ENCODE measurements at regions not wholly inside any gene's neighbourhood (a gene's known extent, or its start where the extent isn't known, plus 50 kb on each side); places are given as distances from the start of the nearest gene placed in this dataset.
A peak's percentile ranks its signal among the peaks of the same experiment; 100 is the strongest.

GRCh38 chr5:96329886-96330529 lies 103.0 kb downstream of the PCSK1 start:
- in situ Hi-C loops (cut with HindIII; ENCODE audit: low sequenced_read_pairs): loop anchor here (10.0 to 25.0 kb wide), 2 partner anchors 357 to 375 kb away; no protein-coding TSS in a partner anchor
- no peak for DNase-seq (ENCODE audit: low read depth)
- no peak overlapping the region for H3K4me3 ChIP-seq (ENCODE audit: low read depth, low read length)
- no peak for TF ChIP-seq CTCF (IDR thresholded peaks at IDR 0.05; ENCODE audit: low read depth, low read length, missing control alignments)

GRCh38 chr5:96329289-96329688 lies 103.8 kb downstream of the PCSK1 start:
- DNase-seq (ENCODE audit: low read depth): no peak
- no peak overlapping the region for H3K4me3 ChIP-seq (ENCODE audit: low read depth, low read length)
- in situ Hi-C loops (cut with HindIII; ENCODE audit: low sequenced_read_pairs): loop anchor here (25.0 kb wide), 1 partner anchor 358 kb away; no protein-coding TSS in a partner anchor
- TF ChIP-seq CTCF (IDR thresholded peaks at IDR 0.05; ENCODE audit: low read depth, low read length, missing control alignments): no peak

DNA sequence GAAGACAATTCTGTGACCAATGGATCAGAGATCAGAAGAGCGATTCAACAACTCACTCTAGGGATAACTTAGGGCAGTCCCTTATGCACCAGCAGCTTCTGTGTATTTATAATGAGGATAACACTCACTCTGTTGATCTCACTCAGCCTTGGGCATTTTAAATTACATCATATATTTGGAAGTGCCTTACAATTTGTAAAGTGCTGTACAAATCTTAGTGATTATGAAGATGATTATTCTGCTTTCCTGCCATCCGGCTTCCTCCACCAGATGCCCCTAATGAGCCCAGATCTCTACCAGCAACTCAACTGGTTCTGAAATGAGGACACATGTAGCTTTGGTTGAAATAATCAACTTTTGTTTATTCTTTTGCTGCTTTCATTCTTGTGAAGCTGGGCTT lies 105.3 kb downstream of the PCSK1 start:
- in situ Hi-C loops (cut with HindIII; ENCODE audit: low sequenced_read_pairs): loop anchor here (25.0 kb wide), 1 partner anchor 360 kb away; no protein-coding TSS in a partner anchor
- no peak for TF ChIP-seq CTCF (IDR thresholded peaks at IDR 0.05; ENCODE audit: low read depth, low read length, missing control alignments)
- no peak overlapping the region for H3K4me3 ChIP-seq (ENCODE audit: low read depth, low read length)
- DNase-seq (ENCODE audit: low read depth): no peak

- in situ Hi-C loops (cut with HindIII; ENCODE audit: low sequenced_read_pairs): loop anchor here (25.0 kb wide), 1 partner anchor 360 kb away; no protein-coding TSS in a partner anchor
- no peak for TF ChIP-seq CTCF (IDR thresholded peaks at IDR 0.05; ENCODE audit: low read depth, low read length, missing control alignments)
- H3K4me3 ChIP-seq (ENCODE audit: low read depth, low read length): no peak overlapping the region
- DNase-seq (ENCODE audit: low read depth): no peak
These were observed 106.1 kb downstream of the PCSK1 start for GRCh38 chr5:96326902-96327301.

DNA sequence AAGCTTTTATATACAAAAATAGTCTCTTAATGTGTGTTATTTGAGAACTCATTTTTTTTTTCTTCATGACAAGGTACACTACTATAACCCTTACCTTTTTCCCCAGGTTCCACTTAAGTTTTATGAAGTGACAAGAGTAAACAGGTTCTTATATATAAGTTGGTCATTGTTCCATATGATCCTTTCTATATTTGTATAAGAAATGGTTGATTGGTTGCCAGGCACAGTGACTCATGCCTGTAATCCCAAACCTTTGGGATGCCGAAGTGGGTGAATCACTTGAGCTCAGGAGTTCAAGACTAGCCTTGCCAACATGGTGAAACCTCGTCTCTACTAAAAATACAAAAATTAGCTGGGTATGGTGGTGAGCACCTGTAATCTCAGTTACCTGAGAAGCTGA lies 108.3 kb downstream of the PCSK1 start:
- no peak for TF ChIP-seq CTCF (IDR thresholded peaks at IDR 0.05; ENCODE audit: low read depth, low read length, missing control alignments)
- in situ Hi-C loops (cut with HindIII; ENCODE audit: low sequenced_read_pairs): loop anchor here (25.0 kb wide), 1 partner anchor 363 kb away; no protein-coding TSS in a partner anchor
- no peak overlapping the region for H3K4me3 ChIP-seq (ENCODE audit: low read depth, low read length)
- peak; percentile 49 for DNase-seq (ENCODE audit: low read depth)

- in situ Hi-C loops (cut with HindIII; ENCODE audit: low sequenced_read_pairs): no loop called here
- no peak for DNase-seq (ENCODE audit: low read depth)
- no peak overlapping the region for H3K4me3 ChIP-seq (ENCODE audit: low read depth, low read length)
- TF ChIP-seq CTCF (IDR thresholded peaks at IDR 0.05; ENCODE audit: low read depth, low read length, missing control alignments): no peak
These were observed 110.2 kb downstream of the PCSK1 start for GRCh38 chr5:96322865-96323264.

Measured in astrocyte of the cerebellum (primary cell).